22Rv1 (cell line): ENCODE measurements at regions not wholly inside any gene's neighbourhood (a gene's known extent, or its start where the extent isn't known, plus 50 kb on each side); places are given as distances from the start of the nearest gene placed in this dataset.

Experiments
- ZFX ChIP-seq: fragments of 450-650 bp; IDR thresholded peaks from 2 replicates; pipeline ENCODE4 v1.6.1; 2017; ENCODE audit warnings: antibody characterized with exemption, borderline replicate concordance
- TF ChIP-seq, protein P1 (sequence below): fragments of 450-650 bp; IDR thresholded peaks from 2 replicates; pipeline ENCODE4 v1.5.1; 2017; ENCODE audit warnings: mild to moderate bottlenecking

DNA sequence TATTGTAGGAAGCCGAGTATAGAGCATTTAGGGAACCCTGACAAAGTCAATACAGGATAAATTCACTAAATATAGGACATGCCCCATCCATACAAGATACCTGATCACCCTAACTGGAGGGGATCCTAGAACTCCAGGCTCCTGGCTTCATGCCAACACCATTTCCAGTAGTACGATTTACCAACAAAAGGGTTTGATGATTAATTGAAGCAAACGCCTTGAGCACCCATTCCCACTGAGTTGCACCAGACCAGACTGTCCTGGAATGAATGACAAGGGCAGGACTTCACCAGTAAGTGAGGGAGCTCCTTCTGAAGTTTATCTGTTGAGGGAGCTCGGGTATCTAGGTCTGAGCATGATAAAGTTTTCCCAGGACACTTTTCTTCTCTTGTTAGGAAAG is 327.2 kb upstream of the MSX2 start:
- TF ChIP-seq, protein P1, sequence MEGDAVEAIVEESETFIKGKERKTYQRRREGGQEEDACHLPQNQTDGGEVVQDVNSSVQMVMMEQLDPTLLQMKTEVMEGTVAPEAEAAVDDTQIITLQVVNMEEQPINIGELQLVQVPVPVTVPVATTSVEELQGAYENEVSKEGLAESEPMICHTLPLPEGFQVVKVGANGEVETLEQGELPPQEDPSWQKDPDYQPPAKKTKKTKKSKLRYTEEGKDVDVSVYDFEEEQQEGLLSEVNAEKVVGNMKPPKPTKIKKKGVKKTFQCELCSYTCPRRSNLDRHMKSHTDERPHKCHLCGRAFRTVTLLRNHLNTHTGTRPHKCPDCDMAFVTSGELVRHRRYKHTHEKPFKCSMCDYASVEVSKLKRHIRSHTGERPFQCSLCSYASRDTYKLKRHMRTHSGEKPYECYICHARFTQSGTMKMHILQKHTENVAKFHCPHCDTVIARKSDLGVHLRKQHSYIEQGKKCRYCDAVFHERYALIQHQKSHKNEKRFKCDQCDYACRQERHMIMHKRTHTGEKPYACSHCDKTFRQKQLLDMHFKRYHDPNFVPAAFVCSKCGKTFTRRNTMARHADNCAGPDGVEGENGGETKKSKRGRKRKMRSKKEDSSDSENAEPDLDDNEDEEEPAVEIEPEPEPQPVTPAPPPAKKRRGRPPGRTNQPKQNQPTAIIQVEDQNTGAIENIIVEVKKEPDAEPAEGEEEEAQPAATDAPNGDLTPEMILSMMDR: no peak
- no peak for TF ChIP-seq ZFX
